ENCODE measurements at regions not wholly inside any gene's neighbourhood (a gene's known extent, or its start where the extent isn't known, plus 50 kb on each side); places are given as distances from the start of the nearest gene placed in this dataset.

DNA sequence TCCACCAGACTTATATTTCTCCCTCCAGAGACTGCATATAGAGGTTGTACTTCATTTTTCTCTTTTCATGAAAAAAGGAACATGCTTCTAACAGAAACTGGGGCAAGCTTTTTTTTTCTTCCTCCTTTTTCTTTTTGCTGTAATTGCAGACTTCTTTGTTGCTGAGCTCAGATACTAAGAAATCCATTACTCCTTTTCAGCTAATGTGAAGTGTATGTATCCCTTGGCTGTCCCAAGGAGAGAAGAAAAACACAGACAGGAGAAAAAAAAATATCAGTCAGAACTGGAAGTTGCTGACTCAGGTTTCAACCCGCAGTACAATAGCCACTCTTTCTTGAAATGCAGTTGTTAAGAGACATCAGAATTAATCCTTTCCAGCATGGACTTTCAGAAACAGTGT lies 1248.4 kb downstream of the LRFN5 start:
- TF ChIP-seq, protein P1, sequence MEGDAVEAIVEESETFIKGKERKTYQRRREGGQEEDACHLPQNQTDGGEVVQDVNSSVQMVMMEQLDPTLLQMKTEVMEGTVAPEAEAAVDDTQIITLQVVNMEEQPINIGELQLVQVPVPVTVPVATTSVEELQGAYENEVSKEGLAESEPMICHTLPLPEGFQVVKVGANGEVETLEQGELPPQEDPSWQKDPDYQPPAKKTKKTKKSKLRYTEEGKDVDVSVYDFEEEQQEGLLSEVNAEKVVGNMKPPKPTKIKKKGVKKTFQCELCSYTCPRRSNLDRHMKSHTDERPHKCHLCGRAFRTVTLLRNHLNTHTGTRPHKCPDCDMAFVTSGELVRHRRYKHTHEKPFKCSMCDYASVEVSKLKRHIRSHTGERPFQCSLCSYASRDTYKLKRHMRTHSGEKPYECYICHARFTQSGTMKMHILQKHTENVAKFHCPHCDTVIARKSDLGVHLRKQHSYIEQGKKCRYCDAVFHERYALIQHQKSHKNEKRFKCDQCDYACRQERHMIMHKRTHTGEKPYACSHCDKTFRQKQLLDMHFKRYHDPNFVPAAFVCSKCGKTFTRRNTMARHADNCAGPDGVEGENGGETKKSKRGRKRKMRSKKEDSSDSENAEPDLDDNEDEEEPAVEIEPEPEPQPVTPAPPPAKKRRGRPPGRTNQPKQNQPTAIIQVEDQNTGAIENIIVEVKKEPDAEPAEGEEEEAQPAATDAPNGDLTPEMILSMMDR (conservative IDR thresholded peaks at IDR 0.05) = no peak
- TF ChIP-seq ZFX (IDR thresholded peaks at IDR 0.05) = no peak
